Subcutaneous abdominal adipose tissue (tissue), 5 donors: ENCODE measurements at regions not wholly inside any gene's neighbourhood (a gene's known extent, or its start where the extent isn't known, plus 50 kb on each side); places are given as distances from the start of the nearest gene placed in this dataset.

Experiments
- H3K27ac ChIP-seq: one replicate; pipeline ENCODE4 v1.7.0; 2013; ENCODE audit warnings: low read depth, mild to moderate bottlenecking, inconsistent platforms, low read length, moderate library complexity
- H3K27me3 ChIP-seq, 5 donors: one replicate each; pipeline ENCODE4 v1.7.0; 2013; ENCODE audit warnings: low read length in 5 of 5, inconsistent platforms in 1 of 5; ENCODE audit not compliant: control insufficient read depth in 5 of 5, insufficient read depth in 4 of 5
- H3K36me3 ChIP-seq, 5 donors: one replicate each; pipeline ENCODE4 v1.7.0; 2013; ENCODE audit warnings: low read length in 5 of 5; ENCODE audit not compliant: control insufficient read depth in 5 of 5, insufficient read depth in 5 of 5
- H3K4me1 ChIP-seq, 5 donors: one replicate each; pipeline ENCODE4 v1.7.0; 2013; ENCODE audit warnings: low read length in 5 of 5, mild to moderate bottlenecking in 3 of 5, moderate library complexity in 1 of 5; ENCODE audit not compliant: control insufficient read depth in 5 of 5, insufficient read depth in 5 of 5
- H3K4me3 ChIP-seq, 5 donors: one replicate each; pipeline ENCODE4 v1.7.0; 2013; ENCODE audit warnings: low read length in 5 of 5, low read depth in 1 of 5
- H3K9ac ChIP-seq, 5 donors: one replicate each; pipeline ENCODE4 v1.7.0; 2013; ENCODE audit warnings: low read length in 5 of 5, mild to moderate bottlenecking in 4 of 5, moderate library complexity in 3 of 5
- H3K9me3 ChIP-seq, 5 donors: one replicate each; pipeline ENCODE4 v1.7.0; 2013; ENCODE audit warnings: low read length in 5 of 5; ENCODE audit not compliant: control insufficient read depth in 5 of 5
- donor health status: healthy.
- donor health status: healthy.
- donor health status: healthy.
- donor health status: healthy.
- donor health status: healthy.

DNA sequence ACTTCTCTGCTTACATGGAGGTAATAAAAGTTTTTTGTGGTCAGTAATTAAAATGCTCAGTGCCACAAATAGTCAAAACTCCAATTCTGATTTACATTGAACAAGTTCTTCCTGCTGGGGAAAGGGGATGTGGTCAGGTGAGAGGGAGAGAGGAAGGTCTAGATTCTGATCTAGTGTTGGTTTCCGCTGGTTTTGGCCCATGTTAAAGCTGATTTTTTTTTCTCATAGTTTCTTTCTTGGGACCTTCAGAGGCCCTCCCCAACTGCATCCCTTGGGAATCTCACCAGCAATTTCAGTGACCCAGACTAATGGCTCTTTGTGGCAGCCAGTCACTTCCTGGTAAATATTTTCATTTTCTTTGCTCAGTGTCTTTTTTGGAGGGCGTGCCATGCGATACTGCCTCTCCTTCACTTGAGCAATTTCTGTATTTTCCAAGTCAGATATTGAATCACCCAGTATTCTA, 332.7 kb downstream of the RAPGEF2 start:
- no peaks in the 10 kb centered on the region for H3K27me3 ChIP-seq
- H3K9me3 ChIP-seq: no peaks in the 10 kb centered on the region
- no peak overlapping the region for H3K27ac ChIP-seq
- no peaks in the 10 kb centered on the region for H3K4me1 ChIP-seq
- H3K9ac ChIP-seq: no peak overlapping the region
- H3K4me3 ChIP-seq: no peak overlapping the region
- H3K36me3 ChIP-seq: no peaks in the 10 kb centered on the region

DNA sequence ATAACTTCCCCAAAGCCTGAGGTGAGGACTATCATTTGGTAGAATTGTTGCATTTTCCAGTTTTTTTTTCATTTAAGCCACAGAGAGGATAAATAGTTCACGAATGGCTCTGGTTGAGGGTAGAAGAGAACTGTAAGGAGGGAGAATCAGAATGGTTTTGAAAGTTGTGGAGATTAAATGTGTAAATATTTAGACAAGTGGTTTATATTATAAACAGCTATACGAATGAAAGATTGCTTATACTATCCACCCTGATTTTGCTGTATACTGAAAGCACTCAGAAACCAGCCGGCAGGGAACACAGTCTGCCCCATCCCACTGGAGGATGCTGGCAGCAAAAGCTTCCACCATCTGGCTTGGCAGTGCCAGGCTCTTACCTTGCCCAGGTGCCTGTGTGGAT, 341.1 kb downstream of the RAPGEF2 start:
- no peaks in the 10 kb centered on the region for H3K36me3 ChIP-seq
- H3K9me3 ChIP-seq: no peaks in the 10 kb centered on the region
- peaks cover 0 to 2% (median 0%) of the 10 kb centered on the region in 5 donors for H3K4me1 ChIP-seq
- H3K27me3 ChIP-seq: no peaks in the 10 kb centered on the region
- no peak overlapping the region for H3K4me3 ChIP-seq
- no peak overlapping the region for H3K9ac ChIP-seq
- no peak overlapping the region for H3K27ac ChIP-seq

DNA sequence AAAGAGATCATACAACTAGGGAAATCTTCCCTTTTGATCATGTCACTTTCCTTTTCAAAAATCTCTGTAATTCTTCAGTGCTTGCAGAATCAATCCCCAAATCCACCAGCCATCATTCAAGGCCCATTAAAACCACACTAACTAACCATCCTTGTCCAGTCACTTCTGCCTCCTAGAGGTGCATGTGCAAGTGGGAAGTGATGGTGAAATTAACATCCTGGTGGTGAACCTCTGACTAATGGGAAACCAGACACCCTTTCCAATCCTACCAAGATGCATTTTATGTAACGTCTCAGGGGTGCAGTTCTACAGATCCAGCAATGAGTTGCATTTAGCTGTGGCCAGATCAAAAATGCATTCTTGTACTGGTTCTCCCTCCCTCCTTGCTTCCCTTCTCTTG, 341.8 kb downstream of the RAPGEF2 start:
- H3K27me3 ChIP-seq: no peaks in the 10 kb centered on the region
- H3K27ac ChIP-seq: no peak overlapping the region
- H3K36me3 ChIP-seq: no peaks in the 10 kb centered on the region
- no peak overlapping the region for H3K4me3 ChIP-seq
- H3K4me1 ChIP-seq: peaks cover 0 to 2% (median 0%) of the 10 kb centered on the region in 5 donors
- H3K9me3 ChIP-seq: no peaks in the 10 kb centered on the region
- H3K9ac ChIP-seq: no peak overlapping the region

DNA sequence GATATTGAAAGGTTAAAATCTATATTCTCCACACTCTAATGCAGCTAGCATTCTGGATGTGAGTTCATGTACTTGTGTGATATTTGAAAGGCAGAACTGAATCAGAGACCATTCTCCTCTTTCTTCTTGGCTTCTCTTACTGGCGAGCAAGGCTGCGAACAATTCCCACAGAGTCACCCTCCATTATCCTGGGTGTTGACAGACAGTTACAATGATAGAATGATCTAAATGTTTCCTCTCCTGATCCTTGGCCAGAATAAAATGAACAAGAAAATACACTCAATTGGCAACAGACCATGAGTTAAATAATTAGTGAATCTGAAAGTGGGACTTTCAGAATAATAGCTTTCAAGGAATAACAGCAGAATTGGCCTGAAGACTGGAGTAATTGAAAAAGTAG, 342.8 kb downstream of the RAPGEF2 start:
- no peak overlapping the region for H3K9ac ChIP-seq

DNA sequence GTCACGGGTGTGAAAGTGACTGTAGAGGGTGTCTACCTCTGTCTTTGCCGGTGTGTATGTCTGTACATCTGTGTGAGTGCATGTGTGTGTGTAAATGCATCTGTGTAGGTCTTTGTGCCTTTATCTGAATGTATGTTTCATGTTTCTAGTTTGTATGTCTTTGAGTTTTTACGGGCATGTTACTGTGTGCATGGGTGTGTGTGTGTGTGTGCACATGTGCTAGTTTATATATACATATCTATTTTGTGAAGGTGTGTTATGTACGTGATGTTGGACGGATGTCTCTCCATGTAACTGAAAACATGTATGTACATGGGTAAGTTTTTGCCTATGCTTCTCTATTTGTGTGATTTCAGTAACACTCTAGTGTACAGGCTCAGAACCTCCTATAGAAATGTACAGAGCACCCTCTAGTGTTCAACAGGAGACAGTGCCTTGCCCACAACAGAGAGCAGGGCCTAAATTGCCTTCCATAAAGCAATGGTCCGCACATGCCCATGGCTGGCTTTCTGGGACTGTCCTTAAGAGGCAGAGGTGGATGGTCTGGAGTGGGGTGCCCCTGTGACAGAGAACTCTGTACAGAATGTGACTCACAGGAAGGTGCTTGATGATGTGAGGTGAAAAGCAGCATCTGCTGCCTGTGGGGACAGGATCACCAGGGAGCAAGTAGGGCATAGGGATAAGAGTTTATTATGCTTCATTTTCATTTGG, 343.5 kb downstream of the RAPGEF2 start:
- Histone ChIP-seq H3K9ac (no peak overlapping the region), H3K4me1 (peaks cover 0 to 2% (median 0%) of the 10 kb centered on the region in 5 donors), H3K27me3 (peaks cover 0 to under 1% (median 0%) of the 10 kb centered on the region in 5 donors), H3K27ac (no peak overlapping the region), H3K4me3 (no peak overlapping the region), H3K9me3 (no peaks in the 10 kb centered on the region), H3K36me3 (no peaks in the 10 kb centered on the region)

More for the DNA sequence above, 342.8 kb downstream of the RAPGEF2 start:
- peaks cover 0 to 2% (median 0%) of the 10 kb centered on the region in 5 donors for H3K4me1 ChIP-seq
- H3K4me3 ChIP-seq: no peak overlapping the region
- H3K9me3 ChIP-seq: no peaks in the 10 kb centered on the region
- H3K27me3 ChIP-seq: no peaks in the 10 kb centered on the region
- no peaks in the 10 kb centered on the region for H3K36me3 ChIP-seq
- no peak overlapping the region for H3K27ac ChIP-seq

DNA sequence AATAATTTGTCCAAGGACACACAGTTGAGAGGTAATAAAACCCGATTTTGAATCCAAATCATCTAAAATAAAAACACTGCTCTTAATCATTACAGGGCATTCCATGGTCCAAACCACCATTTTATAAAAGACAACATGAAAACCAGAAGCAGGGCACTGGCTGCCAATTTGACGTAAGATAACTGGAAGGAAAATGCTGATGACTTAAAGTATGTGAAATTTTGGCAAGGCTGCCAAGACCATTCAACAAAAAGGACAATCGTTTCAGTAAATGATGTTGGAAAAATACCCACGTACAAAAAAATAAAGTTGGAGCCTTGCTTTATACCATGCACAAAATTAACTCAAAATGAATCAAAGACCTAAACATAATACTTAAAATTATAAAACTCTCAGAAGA, 344.4 kb downstream of the RAPGEF2 start:
- H3K27ac ChIP-seq: no peak overlapping the region
- no peaks in the 10 kb centered on the region for H3K9me3 ChIP-seq

DNA sequence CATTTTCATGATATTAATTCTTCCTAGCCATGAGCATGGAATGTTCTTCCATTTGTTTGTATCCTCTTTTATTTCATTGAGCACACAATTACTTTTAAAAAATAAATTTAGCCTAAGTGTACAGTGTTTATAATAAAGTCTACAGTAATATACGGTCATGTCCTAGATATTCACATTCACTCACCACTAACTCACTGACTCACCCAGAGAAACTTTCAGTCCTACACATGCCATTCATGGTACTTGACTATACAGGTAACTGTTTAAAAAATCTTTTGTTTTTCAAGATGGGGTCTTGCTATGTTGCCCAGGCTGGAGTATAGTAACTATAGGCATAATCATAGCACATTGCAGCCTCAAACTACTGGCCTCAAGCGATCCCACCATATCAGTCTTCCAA, 348.1 kb downstream of the RAPGEF2 start:
- peaks cover 0 to 2% (median 0%) of the 10 kb centered on the region in 5 donors for H3K4me1 ChIP-seq
- no peak overlapping the region for H3K27ac ChIP-seq
- H3K9ac ChIP-seq: no peak overlapping the region
- no peak overlapping the region for H3K4me3 ChIP-seq
- peaks cover 0 to 2% (median 0%) of the 10 kb centered on the region in 5 donors for H3K27me3 ChIP-seq
- H3K9me3 ChIP-seq: no peaks in the 10 kb centered on the region
- no peaks in the 10 kb centered on the region for H3K36me3 ChIP-seq

More for the DNA sequence above, 344.4 kb downstream of the RAPGEF2 start:
- Histone ChIP-seq H3K4me1 (peaks cover 0 to 2% (median 0%) of the 10 kb centered on the region in 5 donors), H3K27me3 (peaks cover 0 to 2% (median 0%) of the 10 kb centered on the region in 5 donors), H3K36me3 (no peaks in the 10 kb centered on the region), H3K4me3 (no peak overlapping the region), H3K9ac (no peak overlapping the region)

DNA sequence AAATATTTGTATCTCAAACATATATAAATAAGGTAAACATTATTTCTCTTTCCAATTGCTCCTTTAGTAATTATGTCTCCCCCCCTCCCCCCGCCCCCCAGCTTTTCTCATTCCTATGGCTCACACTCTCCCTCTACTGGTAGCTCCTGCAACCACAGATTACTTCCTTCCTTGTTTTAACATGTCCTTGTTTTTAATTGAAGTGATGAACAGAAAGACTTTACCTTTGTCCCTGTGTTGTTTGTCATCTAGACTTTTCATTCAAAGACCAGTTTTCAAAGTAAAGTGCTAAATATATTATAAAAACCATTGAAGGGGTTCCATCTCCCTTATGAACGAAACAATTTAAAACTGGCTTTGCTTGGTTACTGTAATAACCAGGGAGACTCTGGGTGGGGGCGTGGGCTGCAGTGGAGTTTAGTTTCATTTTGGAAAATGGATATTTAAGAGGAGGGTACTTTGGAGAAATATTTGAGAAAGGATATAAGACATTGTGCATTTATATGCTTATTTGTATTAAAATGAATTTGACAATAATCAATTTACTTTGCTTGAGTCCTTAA, 352.9 kb downstream of the RAPGEF2 start:
- peaks cover 0 to 2% (median 0%) of the 10 kb centered on the region in 5 donors for H3K27me3 ChIP-seq
- no peak overlapping the region for H3K4me3 ChIP-seq
- no peaks in the 10 kb centered on the region for H3K4me1 ChIP-seq
- H3K9me3 ChIP-seq: no peaks in the 10 kb centered on the region
- no peak overlapping the region for H3K9ac ChIP-seq
- H3K36me3 ChIP-seq: no peaks in the 10 kb centered on the region
- H3K27ac ChIP-seq: no peak overlapping the region

DNA sequence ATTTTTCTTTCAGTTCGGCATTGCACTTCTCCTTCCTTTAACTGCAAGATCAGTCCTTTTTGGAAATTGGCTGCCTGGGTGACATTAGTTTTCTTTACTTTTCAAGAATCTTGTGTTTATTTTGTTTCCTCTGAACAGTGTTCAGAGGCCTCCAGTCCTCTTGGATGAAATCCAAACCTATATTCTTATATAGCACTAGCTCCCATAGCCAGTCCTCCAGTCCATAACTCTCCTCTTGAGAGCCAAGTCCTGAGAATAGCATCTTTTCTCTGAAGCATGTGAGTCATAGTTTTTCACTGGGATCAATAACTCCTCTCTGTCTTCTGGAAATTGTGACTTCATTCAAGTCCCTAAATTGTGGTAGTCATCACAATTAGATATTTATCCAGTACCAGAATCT, 357.5 kb downstream of the RAPGEF2 start:
- Histone ChIP-seq H3K4me3 (no peak overlapping the region), H3K27ac (no peak overlapping the region), H3K27me3 (no peaks in the 10 kb centered on the region), H3K36me3 (no peaks in the 10 kb centered on the region), H3K4me1 (no peaks in the 10 kb centered on the region), H3K9me3 (peaks cover 10 to 23% (median 15%) of the 10 kb centered on the region in 5 donors), H3K9ac (no peak overlapping the region)

DNA sequence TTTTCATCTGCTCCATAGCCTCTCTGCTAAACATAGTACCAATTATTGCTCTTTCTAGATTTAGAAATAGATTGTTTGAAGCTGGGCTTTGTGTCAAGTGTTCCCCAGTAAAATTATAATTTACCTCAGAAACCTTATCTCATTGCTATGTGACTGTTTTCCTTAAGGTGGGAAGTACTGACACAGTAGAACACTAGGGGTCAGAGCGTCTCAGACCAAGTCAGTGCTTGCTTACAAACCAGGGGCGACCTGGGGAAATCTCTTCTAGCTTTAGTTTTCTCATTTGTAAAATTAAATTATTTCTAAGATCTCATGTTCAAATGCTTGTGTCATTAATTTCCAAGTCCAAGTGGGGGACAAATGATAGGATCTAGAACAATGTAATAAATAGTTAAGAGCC, 360.4 kb downstream of the RAPGEF2 start:
- peaks cover 10 to 26% (median 16%) of the 10 kb centered on the region in 5 donors for H3K9me3 ChIP-seq
- no peaks in the 10 kb centered on the region for H3K27me3 ChIP-seq
- no peak overlapping the region for H3K9ac ChIP-seq
- no peak overlapping the region for H3K27ac ChIP-seq
- H3K36me3 ChIP-seq: no peaks in the 10 kb centered on the region
- H3K4me3 ChIP-seq: no peak overlapping the region
- H3K4me1 ChIP-seq: no peaks in the 10 kb centered on the region
